Dedifferentiated amniotic fluid mesenchymal stem cell (primary cell): ENCODE measurements at regions not wholly inside any gene's neighbourhood (a gene's known extent, or its start where the extent isn't known, plus 50 kb on each side); places are given as distances from the start of the nearest gene placed in this dataset.
"Not testable (repeated sequence)": the region's sequence is repeated elsewhere in the genome, so short reads cannot be mapped to it uniquely, and the experiment has no call there.

ENCODE experiments used
- DNase-seq: peaks from one replicate; pipeline ENCODE4 v3.0.0-alpha.2; 2016; ENCODE audit errors: extremely low spot score

DNA sequence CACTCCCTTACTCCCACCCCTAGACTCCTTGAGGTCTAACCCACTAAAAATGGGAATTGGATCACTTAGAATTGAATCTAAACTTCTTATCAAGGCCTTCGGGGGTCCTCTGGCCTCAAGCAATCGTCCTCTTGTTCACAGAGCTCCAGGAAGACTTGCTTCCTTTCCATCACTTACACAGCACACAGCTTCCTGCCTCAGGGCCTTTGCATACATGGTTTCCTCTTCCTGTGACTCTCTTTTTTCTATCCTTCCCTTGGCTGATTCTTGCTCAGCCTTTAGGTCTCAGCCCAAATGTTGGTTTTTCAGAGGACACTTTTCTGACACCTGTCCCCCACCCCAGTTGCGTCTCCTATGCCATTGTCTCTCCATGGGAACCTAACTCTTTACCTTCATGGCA is 50.0 kb upstream of the ALDH1B1 start:
- no peak for DNase-seq

DNA sequence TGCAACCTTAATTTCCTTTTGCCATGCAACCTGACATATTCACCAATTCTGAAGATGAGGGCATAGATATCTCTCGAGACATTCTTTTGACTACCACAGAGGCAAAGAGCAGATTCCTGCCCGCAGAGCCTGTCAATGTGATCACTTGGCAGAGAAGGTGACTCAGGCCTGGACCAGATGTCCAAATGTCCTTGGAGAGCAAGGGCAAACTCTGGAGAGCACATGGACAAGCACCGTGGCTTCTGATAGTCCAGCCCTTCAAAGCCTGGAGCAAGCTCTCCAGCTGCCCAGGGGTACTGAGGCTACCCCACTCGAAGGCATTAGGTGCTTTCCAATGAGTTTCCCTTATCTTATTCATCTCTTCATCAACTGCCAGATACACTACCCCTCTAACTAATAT is 50.4 kb upstream of the ALDH1B1 start:
- DNase-seq, result no peak

DNA sequence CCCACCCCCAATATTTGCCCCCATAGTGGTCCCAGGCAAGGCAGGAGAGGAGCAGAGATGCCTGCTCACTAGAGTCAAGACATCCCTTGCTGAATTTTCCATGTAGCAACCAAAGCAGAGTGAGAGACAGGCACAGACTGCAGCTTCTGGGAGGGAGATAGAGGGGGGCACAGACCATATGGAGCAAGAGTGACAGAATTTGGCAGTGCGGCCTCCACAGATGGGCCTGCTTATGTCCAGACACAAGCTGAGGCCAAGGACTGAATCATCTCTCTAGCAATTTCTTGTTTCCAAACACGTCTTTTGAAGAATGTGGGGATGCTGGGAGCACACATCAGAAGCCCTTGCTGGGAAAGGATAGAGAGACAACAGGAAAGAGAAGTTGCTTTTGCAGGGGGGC is 53.0 kb upstream of the ALDH1B1 start:
- no peak for DNase-seq

- DNase-seq, result no peak
Observed at GRCh38 chr9:38339087-38339486, 53.4 kb upstream of the ALDH1B1 start.

GRCh38 chr9:38338342-38339018 is 54.0 kb upstream of the ALDH1B1 start:
- no peak for DNase-seq

DNA sequence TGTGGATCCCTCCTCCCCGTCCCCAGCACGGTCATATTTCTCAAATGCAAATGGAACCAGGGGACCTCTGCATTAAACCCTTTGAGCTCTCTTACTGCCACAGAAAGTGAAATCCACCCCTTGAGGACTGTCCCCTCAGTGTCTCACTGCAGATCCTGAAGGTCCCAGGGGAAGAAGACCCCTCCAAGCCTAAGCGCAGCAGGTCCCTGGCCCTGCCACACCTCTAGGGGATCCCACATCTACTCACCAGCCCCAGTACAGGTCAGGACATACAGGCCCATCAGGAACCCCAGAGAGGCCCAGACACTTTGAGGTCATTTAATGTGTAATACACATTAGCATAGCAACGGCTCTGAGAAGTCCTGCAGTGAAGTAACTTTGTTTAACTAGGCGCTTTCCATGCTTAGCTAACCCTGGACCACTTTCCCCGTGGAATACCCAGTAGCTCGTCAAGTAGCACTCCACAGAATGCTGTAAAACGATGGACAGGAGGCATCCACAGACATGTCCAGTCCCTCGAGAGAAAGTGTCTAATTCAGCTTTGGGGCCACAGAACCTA is 54.7 kb upstream of the ALDH1B1 start:
- DNase-seq, result no peak

GRCh38 chr9:38337181-38337580 is 55.3 kb upstream of the ALDH1B1 start:
- no peak for DNase-seq

GRCh38 chr9:38336341-38336740 is 56.2 kb upstream of the ALDH1B1 start:
- DNase-seq, result no peak

GRCh38 chr9:38335686-38336085 is 56.8 kb upstream of the ALDH1B1 start:
- no peak for DNase-seq

- DNase-seq, result no peak
Observed at GRCh38 chr9:38334234-38334633, 58.3 kb upstream of the ALDH1B1 start.

- peak; percentile 18 for DNase-seq
Observed at GRCh38 chr9:38333047-38333446, 59.5 kb upstream of the ALDH1B1 start.

- DNase-seq, result no peak
Observed at GRCh38 chr9:38332625-38333024, 59.9 kb upstream of the ALDH1B1 start.

GRCh38 chr9:38331141-38331540 is 61.4 kb upstream of the ALDH1B1 start:
- DNase-seq, result no peak

DNA sequence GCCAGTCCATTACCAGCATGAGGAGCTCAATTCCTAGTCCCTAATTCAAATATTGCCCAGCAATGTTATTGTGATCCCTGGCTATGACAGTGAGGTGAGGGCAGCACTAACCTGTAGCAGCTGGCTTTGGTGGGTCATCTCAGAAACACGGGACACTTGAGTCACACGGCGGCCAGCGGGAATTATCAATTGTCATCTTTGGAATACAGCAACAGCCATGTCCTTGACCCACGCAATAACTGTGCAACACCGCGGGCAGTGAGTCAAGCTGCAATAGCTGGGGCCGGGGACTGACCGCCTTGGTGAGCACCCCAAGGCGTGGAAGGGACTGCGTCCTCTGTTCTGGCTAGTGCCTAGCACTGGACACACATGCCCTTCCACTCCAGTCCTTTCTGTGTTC is 62.5 kb upstream of the ALDH1B1 start:
- no peak for DNase-seq

DNA sequence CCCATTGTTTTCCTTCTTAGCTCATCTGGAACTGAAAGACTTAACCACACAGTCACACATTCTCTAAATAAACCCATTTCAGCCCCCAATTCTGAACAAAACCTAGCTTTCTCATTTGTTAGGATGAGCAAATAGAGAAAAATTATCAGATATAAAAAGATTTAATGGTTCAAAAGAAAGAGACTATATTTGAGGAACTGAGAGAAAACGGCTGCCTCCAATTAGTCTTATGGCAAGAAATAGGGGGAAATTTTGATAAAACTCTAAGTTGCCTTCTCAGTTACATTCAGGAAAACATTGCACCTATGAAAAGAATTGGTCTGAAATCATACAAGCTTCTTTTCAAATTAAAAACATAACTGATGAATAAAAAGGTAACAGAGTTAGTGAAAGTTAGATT is 63.7 kb upstream of the ALDH1B1 start:
- no peak for DNase-seq

GRCh38 chr9:38326122-38326521 is 66.4 kb upstream of the ALDH1B1 start:
- DNase-seq, result no peak

GRCh38 chr9:38324213-38324612 is 68.3 kb upstream of the ALDH1B1 start:
- DNase-seq, result not testable (repeated sequence)

GRCh38 chr9:38322937-38323336 is 69.6 kb upstream of the ALDH1B1 start:
- no peak for DNase-seq

DNA sequence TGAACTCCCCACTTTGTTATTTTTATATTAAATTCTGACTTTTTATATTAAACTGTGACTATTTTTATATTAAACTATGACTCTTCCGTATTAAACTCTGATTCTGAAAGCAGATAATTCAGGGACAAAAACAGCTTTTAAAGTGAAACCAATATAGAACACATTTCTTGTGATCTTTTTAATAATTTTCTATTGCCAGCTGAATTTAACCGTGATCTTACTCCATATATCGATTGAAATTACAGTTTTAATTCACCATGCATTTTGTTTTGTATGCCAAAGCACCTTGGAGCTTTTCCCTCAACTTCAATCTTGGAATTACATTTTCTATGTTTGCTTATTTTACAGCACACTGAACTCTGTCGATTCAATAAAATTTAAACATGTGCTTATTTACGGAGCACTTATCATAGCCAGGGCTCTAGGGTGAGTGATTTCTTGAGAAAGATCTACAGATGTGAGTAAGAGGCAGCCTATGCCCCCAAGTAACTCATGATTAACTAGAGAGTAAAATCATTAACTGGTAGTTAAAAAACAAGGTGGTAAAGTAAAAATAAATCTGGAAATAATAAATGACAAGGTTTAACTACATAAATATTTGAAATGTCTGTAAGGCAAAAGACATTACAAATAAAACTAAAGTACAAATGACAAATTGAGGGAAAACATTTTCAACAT is 72.9 kb upstream of the ALDH1B1 start:
- DNase-seq, result no peak

DNA sequence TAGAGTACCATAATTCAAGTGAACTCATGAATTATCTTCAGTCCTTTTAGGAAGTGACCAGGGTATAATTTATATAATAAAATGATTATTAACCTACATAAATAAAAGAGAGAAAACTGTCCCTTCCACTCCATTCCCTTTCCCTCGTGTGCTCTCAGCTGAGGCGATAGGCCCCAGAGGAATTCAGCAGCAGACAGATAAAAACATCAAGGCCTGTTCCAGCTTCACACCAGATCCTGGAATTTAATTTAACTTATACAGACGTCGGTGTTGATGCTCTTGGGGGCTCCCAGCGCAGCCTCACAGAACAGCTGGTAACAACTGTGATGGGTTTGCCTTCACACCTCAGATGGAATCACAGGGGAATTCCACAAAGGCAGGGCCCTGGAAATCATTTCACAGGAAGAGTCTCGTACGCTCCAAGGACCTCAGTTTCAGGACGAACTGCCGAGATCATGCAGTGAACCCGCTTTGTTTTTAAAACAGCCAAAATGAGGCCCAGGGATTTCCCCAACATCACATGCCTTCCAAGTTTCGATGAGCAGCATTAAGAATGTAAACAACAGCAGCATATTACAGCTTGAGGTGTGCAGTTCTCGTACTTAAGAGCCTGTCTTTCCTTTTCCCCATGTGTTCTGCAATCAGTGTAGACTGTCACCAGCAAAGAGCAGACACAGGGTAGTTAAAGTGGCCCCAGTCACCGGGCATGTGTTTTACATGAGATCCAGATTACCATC is 73.6 kb upstream of the ALDH1B1 start:
- DNase-seq, result peak; percentile 26

- no peak for DNase-seq
Observed at GRCh38 chr9:38316166-38316780, 76.2 kb upstream of the ALDH1B1 start.

DNA sequence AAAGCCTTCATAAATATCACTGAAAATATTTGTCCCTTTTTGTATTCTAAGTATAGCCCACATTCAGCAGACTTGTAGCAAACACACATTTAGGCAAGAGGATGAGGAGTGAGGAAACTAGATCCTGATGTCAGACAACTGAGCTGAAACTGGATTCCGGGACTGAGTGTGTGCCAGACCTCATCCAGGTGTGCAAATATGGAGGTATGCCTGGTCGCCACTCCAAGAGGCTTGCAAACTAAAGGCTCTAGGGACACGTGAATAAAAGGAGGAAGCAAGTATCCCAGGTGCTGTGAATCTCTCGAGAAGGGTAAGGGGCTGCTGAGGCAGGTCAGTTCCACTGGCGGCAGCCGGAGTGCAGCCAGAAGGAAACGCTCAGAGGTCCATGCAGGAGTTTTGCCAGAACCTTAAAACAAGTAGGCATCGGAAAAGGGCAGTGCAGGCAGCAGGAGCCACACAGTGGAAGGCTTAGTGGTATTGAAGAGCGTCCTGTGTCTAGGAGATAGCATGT is 77.4 kb upstream of the ALDH1B1 start:
- DNase-seq, result no peak
